Mucosa of descending colon (tissue), 3 donors: ENCODE measurements at regions not wholly inside any gene's neighbourhood (a gene's known extent, or its start where the extent isn't known, plus 50 kb on each side); places are given as distances from the start of the nearest gene placed in this dataset.

Experiments used
- ATAC-seq: fragments of 200-7000 bp; cut with Tn5 transposase; one replicate; pipeline ENCODE4 v1.9.1; 2020; ENCODE audit warnings: mild to moderate bottlenecking, moderate library complexity
- DNase-seq, 3 donors: peaks; one replicate each; pipeline ENCODE4 v3.0.0-alpha.2; 2020
- H3K36me3 ChIP-seq: fragments of 200-600 bp; one replicate; pipeline ENCODE4 v1.8.0; 2021; ENCODE audit warnings: low read depth, mild to moderate bottlenecking
- H3K4me1 ChIP-seq: fragments of 200-600 bp; one replicate; pipeline ENCODE4 v1.8.0; 2021; ENCODE audit warnings: low read depth, mild to moderate bottlenecking
- H3K4me3 ChIP-seq: fragments of 200-600 bp; one replicate; pipeline ENCODE4 v1.8.0; 2021; ENCODE audit warnings: mild to moderate bottlenecking
- H3K9me3 ChIP-seq: fragments of 200-600 bp; one replicate; pipeline ENCODE4 v1.8.0; 2021; ENCODE audit warnings: mild to moderate bottlenecking
- CTCF ChIP-seq: fragments of 200-600 bp; IDR thresholded peaks from one replicate; pipeline ENCODE4 v1.8.0; 2022; ENCODE audit warnings: antibody characterized with exemption, mild to moderate bottlenecking
- intact Hi-C, 2 donors: fragments of 100-400 bp; cut with DNase I in 1 of 2; cut with micrococcal nuclease in 1 of 2; formaldehyde crosslinking; loops; one replicate each; pipeline versions ENCODE4 v1.11.0 to v1.11.1; 2022; cut with DNase I, micrococcal nuclease
- donor health status: DM: no; HTN: no; CAD: no; lungs with moderate emphysema.
- donor health status: DM: no; HTN: no; CAD: no.
- donor health status: DM: no; HTN: yes; CAD: no.

- intact Hi-C loops = no loop called here
- DNase-seq = no peak
- no peaks in the 10 kb centered on the region for H3K36me3 ChIP-seq
- TF ChIP-seq CTCF = no peak
- no peak overlapping the region for H3K4me3 ChIP-seq
- H3K4me1 ChIP-seq = no peaks in the 10 kb centered on the region
- no peaks in the 10 kb centered on the region for H3K9me3 ChIP-seq
- ATAC-seq = no peak
These were observed 74.0 kb upstream of the POMP start for GRCh38 chr13:28584873-28585381.

GRCh38 chr13:28583651-28584091 lies 75.3 kb upstream of the POMP start:
- Histone ChIP-seq H3K4me3 (no peak overlapping the region), H3K36me3 (no peaks in the 10 kb centered on the region), H3K4me1 (no peaks in the 10 kb centered on the region), H3K9me3 (no peaks in the 10 kb centered on the region)
- DNase-seq (no peak), ATAC-seq (peak; percentile 61)
- no peak for TF ChIP-seq CTCF
- intact Hi-C loops = no loop called here

- DNase-seq (no peak), ATAC-seq (no peak)
- Histone ChIP-seq H3K9me3 (no peaks in the 10 kb centered on the region), H3K36me3 (no peaks in the 10 kb centered on the region), H3K4me1 (no peaks in the 10 kb centered on the region), H3K4me3 (no peak overlapping the region)
- TF ChIP-seq CTCF = no peak
- intact Hi-C loops = no loop called here
These were observed 76.1 kb upstream of the POMP start for GRCh38 chr13:28582892-28583240.

- ATAC-seq (no peak), DNase-seq (no peak)
- no peak for TF ChIP-seq CTCF
- no peaks in the 10 kb centered on the region for H3K4me1 ChIP-seq
- intact Hi-C loops = no loop called here
- no peaks in the 10 kb centered on the region for H3K36me3 ChIP-seq
- no peaks in the 10 kb centered on the region for H3K9me3 ChIP-seq
- H3K4me3 ChIP-seq = no peak overlapping the region
These were observed 76.6 kb upstream of the POMP start for GRCh38 chr13:28582225-28582891.

- intact Hi-C loops = no loop called here
- Histone ChIP-seq H3K4me1 (no peaks in the 10 kb centered on the region), H3K36me3 (no peaks in the 10 kb centered on the region), H3K4me3 (no peak overlapping the region), H3K9me3 (no peaks in the 10 kb centered on the region)
- DNase-seq (no peak), ATAC-seq (no peak)
- no peak for TF ChIP-seq CTCF
These were observed 77.5 kb upstream of the POMP start for GRCh38 chr13:28581451-28581850.

- intact Hi-C loops = no loop called here
- ATAC-seq = no peak
- Histone ChIP-seq H3K4me3 (no peak overlapping the region), H3K9me3 (no peaks in the 10 kb centered on the region), H3K4me1 (no peaks in the 10 kb centered on the region), H3K36me3 (no peaks in the 10 kb centered on the region)
- no peak for TF ChIP-seq CTCF
- DNase-seq = no peak
These were observed 79.2 kb upstream of the POMP start for GRCh38 chr13:28579736-28580135.
